ENCODE measurements at regions not wholly inside any gene's neighbourhood (a gene's known extent, or its start where the extent isn't known, plus 50 kb on each side); places are given as distances from the start of the nearest gene placed in this dataset.

- no peak for DNase-seq (ENCODE audit: low spot score)
- Histone ChIP-seq H3K27ac (no peak overlapping the region), H3K4me3 (no peak overlapping the region)
- no peak for TF ChIP-seq CTCF (IDR thresholded peaks at IDR 0.05)
Measured at GRCh38 chr7:18370633-18371032, 124.9 kb upstream of the HDAC9 start.

GRCh38 chr7:18378989-18379605, 116.5 kb upstream of the HDAC9 start:
- TF ChIP-seq CTCF (IDR thresholded peaks at IDR 0.05) = no peak
- Histone ChIP-seq H3K27ac (no peak overlapping the region), H3K4me3 (no peak overlapping the region)
- DNase-seq (ENCODE audit: low spot score) = no peak

- TF ChIP-seq CTCF (IDR thresholded peaks at IDR 0.05) = no peak
Measured at GRCh38 chr7:18384491-18385143, 110.9 kb upstream of the HDAC9 start.

GRCh38 chr7:18386607-18387006, 108.9 kb upstream of the HDAC9 start:
- H3K27ac ChIP-seq = no peak overlapping the region
- TF ChIP-seq CTCF (IDR thresholded peaks at IDR 0.05) = no peak
- DNase-seq (ENCODE audit: low spot score) = no peak

More at GRCh38 chr7:18384491-18385143, 110.9 kb upstream of the HDAC9 start:
- Histone ChIP-seq H3K27ac (no peak overlapping the region), H3K4me3 (no peak overlapping the region)
- DNase-seq (ENCODE audit: low spot score) = no peak

GRCh38 chr7:18387191-18387735, 108.3 kb upstream of the HDAC9 start:
- Histone ChIP-seq H3K4me3 (no peak overlapping the region), H3K27ac (no peak overlapping the region)
- TF ChIP-seq CTCF (IDR thresholded peaks at IDR 0.05) = no peak
- no peak for DNase-seq (ENCODE audit: low spot score)

More at GRCh38 chr7:18386607-18387006, 108.9 kb upstream of the HDAC9 start:
- no peak overlapping the region for H3K4me3 ChIP-seq

- H3K27ac ChIP-seq = peak overlapping the region; percentile 44 to 78
- TF ChIP-seq CTCF (IDR thresholded peaks at IDR 0.05) = no peak
- DNase-seq (ENCODE audit: low spot score) = no peak
- H3K4me3 ChIP-seq = peak overlapping the region; percentile 49
Measured at GRCh38 chr7:18390535-18390907, 105.0 kb upstream of the HDAC9 start.

Measured in coronary artery (tissue), 2 donors.